ENCODE measurements at regions not wholly inside any gene's neighbourhood (a gene's known extent, or its start where the extent isn't known, plus 50 kb on each side); places are given as distances from the start of the nearest gene placed in this dataset.

GRCh38 chr15:80334521-80334920 lies 69.7 kb upstream of the ARNT2 start:
- DNase-seq (ENCODE audit: extremely low spot score), result no peak
- Histone ChIP-seq H3K4me3 (ENCODE audit: low read depth, low read length) (no peak overlapping the region), H3K36me3 (ENCODE audit: insufficient read depth) (no peaks in the 10 kb centered on the region), H3K4me1 (ENCODE audit: insufficient read depth) (no peaks in the 10 kb centered on the region), H3K27ac (ENCODE audit: low read depth) (no peak overlapping the region)
- 37% methylated on average over 1 of the region's 1 CpG for WGBS

GRCh38 chr15:80339601-80340000 lies 64.6 kb upstream of the ARNT2 start:
- no peak for DNase-seq (ENCODE audit: extremely low spot score)
- no peaks in the 10 kb centered on the region for H3K4me1 ChIP-seq (ENCODE audit: insufficient read depth)
- H3K36me3 ChIP-seq (ENCODE audit: insufficient read depth), result no peaks in the 10 kb centered on the region
- H3K4me3 ChIP-seq (ENCODE audit: low read depth, low read length), result no peak overlapping the region
- WGBS, result 72% methylated on average over 3 of the region's 3 CpGs
- H3K27ac ChIP-seq (ENCODE audit: low read depth), result no peak overlapping the region

- WGBS, result 89% methylated on average over 4 of the region's 4 CpGs
- no peaks in the 10 kb centered on the region for H3K4me1 ChIP-seq (ENCODE audit: insufficient read depth)
- no peaks in the 10 kb centered on the region for H3K36me3 ChIP-seq (ENCODE audit: insufficient read depth)
- H3K27ac ChIP-seq (ENCODE audit: low read depth), result no peak overlapping the region
- no peak overlapping the region for H3K4me3 ChIP-seq (ENCODE audit: low read depth, low read length)
- DNase-seq (ENCODE audit: extremely low spot score), result no peak
These were observed 62.0 kb upstream of the ARNT2 start for GRCh38 chr15:80342148-80342547.

- H3K4me1 ChIP-seq (ENCODE audit: insufficient read depth), result no peaks in the 10 kb centered on the region
- H3K27ac ChIP-seq (ENCODE audit: low read depth), result no peak overlapping the region
- peak; percentile 40 for DNase-seq (ENCODE audit: extremely low spot score)
- H3K4me3 ChIP-seq (ENCODE audit: low read depth, low read length), result no peak overlapping the region
- no peaks in the 10 kb centered on the region for H3K36me3 ChIP-seq (ENCODE audit: insufficient read depth)
- WGBS, result 35% methylated on average over 3 of the region's 3 CpGs
These were observed 60.6 kb upstream of the ARNT2 start for GRCh38 chr15:80343554-80343992.

- no peaks in the 10 kb centered on the region for H3K36me3 ChIP-seq (ENCODE audit: insufficient read depth)
- no peak overlapping the region for H3K4me3 ChIP-seq (ENCODE audit: low read depth, low read length)
- no peak overlapping the region for H3K27ac ChIP-seq (ENCODE audit: low read depth)
- no peak for DNase-seq (ENCODE audit: extremely low spot score)
- WGBS, result 41% methylated on average over 1 of the region's 1 CpG
- no peaks in the 10 kb centered on the region for H3K4me1 ChIP-seq (ENCODE audit: insufficient read depth)
These were observed 53.1 kb upstream of the ARNT2 start for GRCh38 chr15:80350941-80351610.

Data from urinary bladder (tissue), 3 donors.